HUES64 (cell line): ENCODE measurements at regions not wholly inside any gene's neighbourhood (a gene's known extent, or its start where the extent isn't known, plus 50 kb on each side); places are given as distances from the start of the nearest gene placed in this dataset.
"Not testable (repeated sequence)": the region's sequence is repeated elsewhere in the genome, so short reads cannot be mapped to it uniquely, and the experiment has no call there.

Experiments
- H3K27ac ChIP-seq: 2 replicates; pipeline ENCODE4 v1.7.0; 2013; ENCODE audit warnings: low read depth, low read length, inconsistent platforms
- H3K27me3 ChIP-seq: 2 replicates; pipeline ENCODE4 v1.6.1; 2013; ENCODE audit warnings: mild to moderate bottlenecking, low read length; ENCODE audit not compliant: insufficient read depth
- H3K36me3 ChIP-seq: 2 replicates; pipeline ENCODE4 v1.6.1; 2013; ENCODE audit warnings: mild to moderate bottlenecking, low read length; ENCODE audit not compliant: insufficient read depth
- H3K4me1 ChIP-seq: 2 replicates; pipeline ENCODE4 v1.6.1; 2013; ENCODE audit warnings: mild to moderate bottlenecking, low read length, moderate library complexity; ENCODE audit not compliant: insufficient read depth
- H3K4me3 ChIP-seq: 2 replicates; pipeline ENCODE4 v1.5.1; 2013; ENCODE audit warnings: mild to moderate bottlenecking, low read length, moderate library complexity
- H3K9ac ChIP-seq: 2 replicates; pipeline ENCODE4 v1.6.1; 2013; ENCODE audit warnings: mild to moderate bottlenecking, low read depth, low read length
- H3K9me3 ChIP-seq: 2 replicates; pipeline ENCODE4 v1.6.1; 2013; ENCODE audit warnings: low read depth, low read length; ENCODE audit not compliant: insufficient read depth
- WGBS: fragments of 150-250, 120-280 bp; methylation state at CpG from one replicate; pipeline ENCODE4 v1.1.7; 2013; ENCODE audit warnings: missing lambda C conversion rate; 5-methylcytosine and 5-hydroxymethylcytosine counted together

DNA sequence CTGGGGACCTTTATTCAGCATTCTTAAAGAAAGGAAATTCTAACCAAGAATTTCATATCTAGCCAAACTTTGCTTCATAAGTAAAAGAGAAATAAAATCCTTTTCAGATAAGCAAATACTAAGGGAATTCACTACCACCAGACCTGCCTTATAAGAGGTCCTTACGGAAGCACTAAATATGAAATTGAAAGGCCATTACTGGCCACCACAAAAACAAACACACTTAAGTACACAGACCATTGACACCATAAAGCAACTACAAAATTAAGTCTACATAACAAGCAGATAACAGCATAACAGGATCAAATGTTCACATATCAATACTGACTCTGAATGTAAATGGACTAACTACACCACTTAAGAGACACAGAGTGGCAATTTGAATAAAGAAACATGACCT lies 361.4 kb upstream of the POU5F2 start:
- WGBS: 94% methylated on average over 1 of the region's 1 CpG
- H3K9me3 ChIP-seq: peaks cover 8% of the 10 kb centered on the region; the same call in 1 of the 2 replicates
- no peak overlapping the region for H3K27ac ChIP-seq
- H3K36me3 ChIP-seq: no peaks in the 10 kb centered on the region
- H3K4me3 ChIP-seq: no peak overlapping the region
- no peaks in the 10 kb centered on the region for H3K4me1 ChIP-seq
- no peaks in the 10 kb centered on the region for H3K27me3 ChIP-seq
- H3K9ac ChIP-seq: no peak overlapping the region

DNA sequence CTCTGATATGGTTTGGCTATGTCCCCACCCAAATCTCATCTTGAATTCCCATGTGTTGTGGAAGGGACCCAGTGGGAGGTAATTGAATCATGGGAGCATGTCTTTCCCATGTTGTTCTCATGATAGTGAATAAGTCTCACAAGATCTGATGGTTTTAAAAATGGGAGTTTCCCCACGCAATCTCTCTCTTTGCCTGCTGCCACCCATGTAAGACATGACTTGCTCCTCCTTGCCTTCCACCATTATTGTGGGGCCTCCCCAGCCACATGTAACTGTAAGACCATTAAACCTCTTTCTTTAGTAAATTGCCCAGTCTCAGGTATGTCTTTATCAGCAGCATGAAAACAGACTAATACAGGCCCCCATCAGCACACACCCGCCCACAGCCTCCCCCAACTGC lies 356.0 kb upstream of the POU5F2 start:
- WGBS: 88% methylated on average over 2 of the region's 2 CpGs
- H3K4me1 ChIP-seq, H3K4me3 ChIP-seq, H3K9me3 ChIP-seq, H3K9ac ChIP-seq, H3K27ac ChIP-seq, H3K27me3 ChIP-seq, H3K36me3 ChIP-seq: not testable (repeated sequence)

DNA sequence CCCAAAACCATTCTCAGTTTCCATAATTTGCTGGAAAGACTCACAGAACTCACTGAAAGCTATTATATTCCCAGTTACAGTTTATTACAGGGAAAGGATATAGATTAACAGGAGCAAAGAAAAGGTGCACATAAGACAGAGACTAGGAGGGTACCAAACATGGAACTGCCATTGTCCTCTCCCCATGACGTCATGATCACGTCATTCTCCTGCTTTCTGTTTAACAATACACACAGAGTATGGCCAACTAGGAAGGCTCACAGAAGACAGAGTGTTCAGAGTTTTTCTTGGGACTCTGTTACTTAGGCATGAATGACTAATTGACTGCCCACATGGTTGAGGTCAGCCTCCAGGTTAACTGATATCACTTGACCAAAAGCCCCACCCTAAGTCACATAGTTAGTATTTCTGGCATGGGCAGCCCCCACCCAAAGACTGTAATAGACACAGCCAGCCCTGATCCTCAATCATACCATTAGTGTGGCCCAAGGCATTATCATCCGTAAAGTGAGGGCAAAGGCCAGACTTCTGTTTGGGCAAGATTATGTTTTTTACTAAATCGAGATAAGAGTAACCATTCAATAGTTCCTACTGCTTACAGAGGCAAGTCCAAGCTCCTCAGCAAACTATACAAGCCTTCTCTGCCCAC lies 353.5 kb upstream of the POU5F2 start:
- Histone ChIP-seq H3K9me3 (no peaks in the 10 kb centered on the region), H3K4me1 (no peaks in the 10 kb centered on the region), H3K27me3 (no peaks in the 10 kb centered on the region), H3K4me3 (no peak overlapping the region), H3K36me3 (no peaks in the 10 kb centered on the region), H3K27ac (no peak overlapping the region), H3K9ac (no peak overlapping the region)
- 90% methylated on average over 4 of the region's 4 CpGs for WGBS

DNA sequence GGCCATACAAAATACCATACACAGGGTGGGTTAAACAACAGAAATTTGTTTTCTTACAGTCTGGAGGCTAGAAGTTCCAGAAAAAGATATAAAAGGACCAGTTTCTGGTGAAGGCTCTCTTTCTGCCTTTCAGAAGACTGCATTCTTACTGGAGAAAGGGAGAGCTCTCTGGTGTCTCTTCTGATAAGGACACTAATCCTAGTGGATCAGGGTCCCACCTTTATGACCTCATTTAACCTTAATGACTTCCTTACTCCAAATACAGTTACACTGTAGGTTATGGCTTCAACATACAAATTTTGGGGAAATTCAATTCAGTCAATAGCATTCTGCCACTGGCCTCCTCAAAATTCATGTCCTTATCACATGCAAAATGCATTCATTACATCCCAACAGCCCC lies 351.9 kb upstream of the POU5F2 start:
- Histone ChIP-seq H3K27me3 (no peaks in the 10 kb centered on the region), H3K9ac (no peak overlapping the region), H3K4me3 (no peak overlapping the region), H3K4me1 (no peaks in the 10 kb centered on the region), H3K36me3 (no peaks in the 10 kb centered on the region), H3K9me3 (no peaks in the 10 kb centered on the region), H3K27ac (no peak overlapping the region)

DNA sequence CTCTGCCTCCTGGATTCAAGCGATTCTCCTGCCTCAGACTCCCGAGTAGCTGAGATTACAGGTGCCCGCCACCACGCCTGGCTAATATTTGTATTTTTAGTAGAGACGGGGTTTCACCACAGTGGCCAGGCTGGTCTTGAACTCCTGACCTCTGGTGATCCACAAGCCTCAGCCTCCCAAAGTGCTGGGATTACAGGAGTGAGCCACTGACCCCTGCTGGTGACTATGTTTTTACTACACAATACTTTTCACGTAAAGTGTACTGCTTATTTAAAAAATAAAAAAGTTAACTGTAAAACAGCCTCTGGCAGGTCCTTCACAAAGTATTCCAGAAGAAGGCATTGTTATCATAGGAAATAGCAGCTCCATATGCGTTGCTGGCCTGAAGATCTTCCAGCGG lies 345.2 kb upstream of the POU5F2 start:
- H3K27me3 ChIP-seq, H3K4me1 ChIP-seq, H3K9ac ChIP-seq, H3K4me3 ChIP-seq, H3K36me3 ChIP-seq, H3K9me3 ChIP-seq, H3K27ac ChIP-seq: not testable (repeated sequence)
- 92% methylated on average over 8 of the region's 8 CpGs for WGBS

DNA sequence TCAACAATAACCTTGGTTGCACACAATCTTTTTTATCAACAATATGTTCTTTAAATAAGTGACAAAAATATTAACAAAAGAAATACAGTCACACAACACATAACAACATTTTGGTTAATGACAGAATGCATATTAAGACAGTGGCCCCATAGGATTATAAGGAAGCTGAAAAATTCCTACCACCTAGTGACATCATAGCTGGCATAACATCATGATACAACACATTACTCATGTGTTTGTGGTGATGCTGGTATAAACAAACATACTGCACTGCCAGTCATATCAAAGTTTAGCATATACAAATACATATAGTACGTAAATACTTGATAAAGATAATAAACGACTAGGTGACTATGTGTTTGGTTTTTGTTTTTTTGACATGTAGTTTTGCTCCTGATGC lies 344.8 kb upstream of the POU5F2 start:
- 100% methylated on average over 2 of the region's 2 CpGs for WGBS
- no peak overlapping the region for H3K4me3 ChIP-seq
- no peaks in the 10 kb centered on the region for H3K36me3 ChIP-seq
- no peaks in the 10 kb centered on the region for H3K27me3 ChIP-seq
- H3K27ac ChIP-seq: no peak overlapping the region
- H3K4me1 ChIP-seq: no peaks in the 10 kb centered on the region
- H3K9me3 ChIP-seq: no peaks in the 10 kb centered on the region
- no peak overlapping the region for H3K9ac ChIP-seq

DNA sequence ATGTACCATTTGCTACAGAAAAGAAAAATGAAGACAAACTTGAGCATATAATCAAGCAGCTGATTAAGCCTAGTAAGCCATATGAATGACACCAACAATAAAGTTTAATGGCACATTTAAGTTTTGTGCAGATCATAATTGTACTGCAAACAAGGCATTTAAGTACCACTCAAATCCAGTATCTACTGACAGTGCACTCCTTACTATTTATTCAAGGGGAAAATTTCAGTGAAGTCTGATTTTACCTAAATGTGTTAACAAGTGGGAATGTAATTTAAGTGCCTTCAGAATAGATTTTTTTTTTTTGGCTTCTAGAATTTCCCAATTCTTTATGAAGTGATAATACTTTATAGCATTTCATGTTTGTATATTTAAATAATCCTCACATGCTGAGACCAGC lies 341.0 kb upstream of the POU5F2 start:
- no peak overlapping the region for H3K4me3 ChIP-seq
- H3K9me3 ChIP-seq: no peaks in the 10 kb centered on the region
- H3K27me3 ChIP-seq: no peaks in the 10 kb centered on the region
- H3K9ac ChIP-seq: no peak overlapping the region
- no peak overlapping the region for H3K27ac ChIP-seq
- no peaks in the 10 kb centered on the region for H3K36me3 ChIP-seq
- no peaks in the 10 kb centered on the region; the same call in 1 of the 2 replicates for H3K4me1 ChIP-seq

DNA sequence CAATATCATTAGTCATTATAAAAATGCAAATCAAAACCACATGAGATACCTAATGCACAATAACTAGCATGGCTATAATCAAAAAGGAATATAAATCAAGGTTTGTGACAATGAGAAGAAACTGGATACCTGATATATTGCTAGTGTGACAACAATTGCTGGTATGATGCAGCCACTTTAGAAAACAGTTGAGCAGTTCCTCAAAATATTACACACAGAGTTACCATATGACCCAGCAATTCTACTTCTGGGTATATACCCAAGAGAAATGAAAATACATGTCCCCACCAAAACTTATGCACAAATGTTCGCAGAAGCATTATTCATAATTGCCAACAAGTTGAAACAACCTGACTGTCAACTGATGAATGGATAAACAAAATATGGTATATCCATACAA lies 339.7 kb upstream of the POU5F2 start:
- Histone ChIP-seq H3K9ac (no peak overlapping the region), H3K27me3 (no peaks in the 10 kb centered on the region), H3K4me3 (no peak overlapping the region), H3K36me3 (no peaks in the 10 kb centered on the region), H3K4me1 (no peaks in the 10 kb centered on the region; the same call in 1 of the 2 replicates), H3K27ac (no peak overlapping the region), H3K9me3 (no peaks in the 10 kb centered on the region)
- 100% methylated on average over 1 of the region's 1 CpG for WGBS

DNA sequence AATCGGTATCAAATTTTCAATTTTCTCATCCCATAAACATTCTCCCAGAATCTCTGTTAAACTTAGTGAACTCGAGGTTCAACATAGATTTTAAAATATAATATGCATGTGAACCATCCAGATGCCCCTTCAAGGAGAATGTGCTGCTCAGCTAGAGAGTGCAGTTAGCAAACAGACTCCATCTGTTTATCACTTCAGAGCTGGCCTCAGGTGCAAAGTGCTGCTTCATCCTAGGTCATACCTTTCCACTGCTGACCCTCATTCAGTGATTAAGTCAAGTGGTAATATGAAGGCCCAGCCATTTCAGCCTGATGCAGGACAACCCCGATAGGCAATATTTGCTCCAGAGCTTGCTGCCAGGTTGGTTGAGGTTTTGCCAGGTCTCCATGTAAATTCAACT lies 339.0 kb upstream of the POU5F2 start:
- no peak overlapping the region for H3K9ac ChIP-seq
- H3K36me3 ChIP-seq: no peaks in the 10 kb centered on the region
- H3K4me1 ChIP-seq: no peaks in the 10 kb centered on the region; the same call in 1 of the 2 replicates
- WGBS: 90% methylated on average over 3 of the region's 3 CpGs
- no peaks in the 10 kb centered on the region for H3K9me3 ChIP-seq
- H3K27ac ChIP-seq: no peak overlapping the region
- H3K27me3 ChIP-seq: no peaks in the 10 kb centered on the region
- H3K4me3 ChIP-seq: no peak overlapping the region

DNA sequence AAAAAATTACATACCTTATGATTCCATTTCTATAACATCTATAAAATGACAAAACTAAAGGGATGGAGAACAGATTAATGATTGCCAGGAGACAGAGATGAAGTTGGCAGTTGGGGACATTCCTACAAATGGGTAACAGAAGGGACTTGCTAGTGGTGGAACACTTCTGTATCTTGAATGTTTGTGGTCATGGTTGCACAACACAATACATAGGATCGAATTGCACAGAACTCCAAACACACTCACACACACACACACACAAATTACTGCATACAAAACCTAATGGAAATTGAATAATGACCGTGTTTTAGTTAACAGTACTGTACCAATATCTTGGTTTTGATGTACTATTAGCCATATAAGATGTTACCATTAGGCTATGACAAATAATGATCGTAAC lies 330.7 kb upstream of the POU5F2 start:
- Histone ChIP-seq H3K9ac (no peak overlapping the region), H3K9me3 (0 out of 2 replicates have a peak, but pooled peaks cover 11% of the 10 kb centered on the region), H3K4me3 (no peak overlapping the region), H3K27ac (no peak overlapping the region), H3K36me3 (no peaks in the 10 kb centered on the region), H3K27me3 (no peaks in the 10 kb centered on the region), H3K4me1 (no peaks in the 10 kb centered on the region)
- 94% methylated on average over 2 of the region's 3 CpGs for WGBS

DNA sequence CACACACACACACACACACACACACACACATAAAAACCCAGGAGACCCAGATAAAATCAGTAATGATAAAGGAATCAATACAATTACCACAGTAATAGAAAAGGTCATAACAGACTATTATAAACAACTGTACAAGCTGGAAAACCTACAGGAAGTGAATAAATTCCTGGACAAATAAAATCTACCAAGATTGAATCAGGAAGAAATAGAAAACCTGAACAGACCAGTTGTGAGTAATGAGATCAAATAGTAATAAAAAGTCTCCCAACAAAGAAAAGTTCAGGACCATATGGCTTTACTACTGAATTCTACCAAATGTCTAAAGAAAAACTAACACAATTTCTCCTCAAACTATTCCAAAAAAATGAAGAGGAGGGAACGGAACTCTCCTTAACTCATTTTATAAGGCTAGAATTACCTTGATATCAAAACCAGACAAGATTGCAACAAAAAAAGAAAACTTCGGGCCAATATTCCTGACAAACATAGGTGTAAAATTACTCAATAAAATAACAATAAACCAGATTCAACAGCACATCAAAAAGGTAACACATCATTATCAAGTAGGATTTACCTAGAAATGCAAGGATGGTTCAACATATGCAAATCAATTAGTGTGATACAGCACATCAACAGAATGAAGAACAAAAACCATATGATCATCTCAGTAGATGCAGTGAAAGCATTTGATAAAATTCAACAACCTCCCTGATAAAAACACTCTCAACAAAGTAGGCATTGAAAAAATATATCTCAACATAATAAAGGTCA lies 325.2 kb upstream of the POU5F2 start:
- no peaks in the 10 kb centered on the region for H3K27me3 ChIP-seq
- H3K9ac ChIP-seq: no peak overlapping the region
- 87% methylated on average over 2 of the region's 2 CpGs for WGBS

More for the DNA sequence above, 325.2 kb upstream of the POU5F2 start:
- Histone ChIP-seq H3K27ac (no peak overlapping the region), H3K36me3 (no peaks in the 10 kb centered on the region), H3K4me3 (no peak overlapping the region), H3K9me3 (peaks cover 19% of the 10 kb centered on the region; the same call in 1 of the 2 replicates), H3K4me1 (no peaks in the 10 kb centered on the region)
